CD4-positive, alpha-beta T cell treated with Interleukin-1 beta for 1 hour (primary cell): ENCODE measurements at regions not wholly inside any gene's neighbourhood (a gene's known extent, or its start where the extent isn't known, plus 50 kb on each side); places are given as distances from the start of the nearest gene placed in this dataset.
"Not testable (repeated sequence)": the region's sequence is repeated elsewhere in the genome, so short reads cannot be mapped to it uniquely, and the experiment has no call there.

Experiments
- DNase-seq, 2 donors: peaks; one replicate each; pipeline ENCODE4 v3.0.0-alpha.2; 2020 to 2022

DNA sequence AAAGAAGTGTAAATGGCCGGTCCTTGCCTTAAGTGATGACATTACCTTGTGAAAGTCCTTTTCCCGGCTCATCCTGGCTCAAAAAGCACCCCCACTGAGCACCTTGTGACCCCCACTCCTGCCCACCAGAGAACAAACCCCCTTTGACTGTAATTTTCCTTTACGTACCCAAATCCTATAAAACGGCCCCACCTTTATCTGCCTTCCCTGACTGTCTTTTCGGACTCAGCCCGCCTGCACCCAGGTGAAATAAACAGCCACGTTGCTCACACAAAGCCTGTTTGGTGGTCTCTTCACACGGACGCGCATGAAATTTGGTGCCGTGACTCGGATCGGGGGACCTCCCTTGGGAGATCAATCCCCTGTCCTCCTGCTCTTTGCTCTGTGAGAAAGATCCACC is 112.4 kb downstream of the NPY start:
- DNase-seq = not testable (repeated sequence)

GRCh38 chr7:24401628-24402593 is 117.9 kb downstream of the NPY start:
- peak in 1 of 2 donors; percentile 27 for DNase-seq

- DNase-seq = no peak
These were observed 118.7 kb downstream of the NPY start for GRCh38 chr7:24402655-24403054.

- no peak for DNase-seq
These were observed 119.6 kb downstream of the NPY start for GRCh38 chr7:24403557-24403956.

DNA sequence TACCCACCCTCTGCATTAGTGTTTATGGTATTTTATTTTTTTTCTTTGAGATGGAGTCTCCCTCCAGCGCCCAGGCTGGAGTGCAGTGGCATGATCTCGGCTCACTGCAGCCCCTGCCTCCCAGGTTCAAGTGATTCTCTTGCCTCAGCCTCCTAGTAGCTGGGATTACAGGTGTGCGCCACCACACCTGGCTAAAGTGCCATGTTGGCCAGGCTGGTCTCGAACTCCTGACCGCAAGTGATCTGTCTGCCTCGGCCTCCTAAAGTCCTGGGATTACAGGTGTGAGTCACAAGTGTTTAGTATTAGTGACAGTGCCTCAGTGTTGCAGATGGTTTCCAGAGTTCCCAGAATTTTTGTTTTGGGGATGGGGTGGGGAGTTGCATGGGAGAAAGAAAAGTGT is 120.3 kb downstream of the NPY start:
- no peak for DNase-seq

DNA sequence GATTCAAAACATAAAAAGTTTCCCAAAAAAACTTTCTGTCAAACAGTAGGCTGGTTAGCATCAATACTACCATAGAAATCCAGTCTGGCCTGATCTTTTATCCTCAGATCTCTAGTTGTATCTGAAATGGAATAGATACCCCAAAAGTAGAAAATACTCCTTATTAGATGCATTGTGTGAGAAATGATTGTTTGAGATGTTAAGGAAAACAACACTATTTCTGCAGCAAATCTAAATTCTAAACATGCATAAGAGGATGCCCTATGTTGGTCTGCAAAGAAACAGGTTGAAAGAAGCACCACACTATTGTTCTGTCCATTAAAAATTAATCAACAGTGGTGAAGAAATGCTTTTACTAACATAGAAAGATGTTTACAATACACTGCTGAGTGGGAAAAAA is 121.0 kb downstream of the NPY start:
- no peak for DNase-seq

- peak in 1 of 2 donors; percentile 18 for DNase-seq
These were observed 122.2 kb downstream of the NPY start for GRCh38 chr7:24406053-24406788.

DNA sequence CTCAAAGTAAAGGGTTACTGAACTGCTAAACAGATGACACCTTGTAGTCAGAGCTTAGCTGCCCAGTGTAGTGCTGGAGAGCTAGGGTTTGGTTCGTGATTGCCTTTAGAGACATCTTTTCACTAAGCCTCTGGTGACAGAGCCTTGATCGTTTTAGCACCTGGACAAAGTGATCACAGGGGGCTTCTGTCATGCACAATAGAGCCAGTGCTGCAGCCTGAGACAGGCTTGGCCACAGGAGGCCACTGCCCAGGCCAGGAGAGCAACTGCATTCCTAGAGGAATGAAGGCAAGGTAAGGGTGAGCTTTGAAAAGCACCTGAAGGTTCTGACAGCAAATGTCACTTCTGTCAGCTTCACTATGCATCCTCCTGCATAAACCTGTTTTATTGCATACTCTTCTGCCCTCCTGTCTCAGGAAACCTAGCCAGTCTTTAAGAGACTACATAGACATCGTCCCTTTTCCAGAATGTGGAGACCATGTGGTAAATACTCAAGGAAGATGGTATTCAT is 122.9 kb downstream of the NPY start:
- DNase-seq = no peak

DNA sequence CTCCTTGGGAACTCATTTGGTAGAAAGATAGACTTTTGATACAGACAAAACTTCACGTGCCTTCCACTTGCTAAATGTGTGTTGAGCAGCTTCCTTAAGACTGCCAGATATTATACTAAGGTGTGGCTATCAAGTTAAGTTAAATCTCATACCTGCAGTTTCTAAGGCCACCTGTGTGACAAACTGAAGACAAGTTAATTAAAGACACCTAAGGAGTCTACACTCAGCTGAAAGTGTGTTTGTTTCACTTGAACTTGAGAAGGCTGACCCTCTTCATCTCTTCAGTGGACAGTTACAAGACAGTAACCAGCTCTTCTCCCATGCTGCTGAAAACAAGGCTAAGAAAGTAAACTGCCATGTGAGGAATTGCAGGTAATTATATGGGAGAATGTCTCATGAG is 124.0 kb downstream of the NPY start:
- DNase-seq = no peak

DNA sequence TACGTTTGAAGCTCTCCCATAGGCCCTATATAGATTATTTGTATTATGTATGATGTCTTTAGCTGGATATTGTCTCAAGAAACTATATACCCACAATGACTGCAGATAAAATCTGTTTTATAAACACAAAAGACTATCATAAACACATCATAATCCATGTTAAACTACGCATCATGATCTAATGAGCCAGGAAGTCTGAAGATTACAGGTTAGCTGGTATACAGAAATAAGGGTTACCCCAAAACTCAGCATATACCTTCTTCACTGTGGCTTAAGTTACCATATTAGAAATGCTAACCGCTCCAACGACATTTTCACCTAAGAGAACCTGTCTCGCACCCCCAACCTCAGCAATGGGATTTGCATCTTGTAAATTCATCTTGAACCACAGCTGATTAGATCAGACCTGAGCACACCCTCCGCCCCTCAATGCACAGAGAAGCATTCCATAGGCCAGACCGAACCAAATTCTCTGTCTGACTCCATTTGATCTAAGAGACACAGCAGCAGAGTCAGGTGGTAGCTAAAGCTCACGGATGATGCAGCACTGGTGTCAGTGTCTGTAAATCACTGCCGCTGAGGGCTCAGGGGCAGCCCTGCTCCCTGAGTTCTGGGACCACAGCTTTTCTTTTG is 124.9 kb downstream of the NPY start:
- no peak for DNase-seq

DNA sequence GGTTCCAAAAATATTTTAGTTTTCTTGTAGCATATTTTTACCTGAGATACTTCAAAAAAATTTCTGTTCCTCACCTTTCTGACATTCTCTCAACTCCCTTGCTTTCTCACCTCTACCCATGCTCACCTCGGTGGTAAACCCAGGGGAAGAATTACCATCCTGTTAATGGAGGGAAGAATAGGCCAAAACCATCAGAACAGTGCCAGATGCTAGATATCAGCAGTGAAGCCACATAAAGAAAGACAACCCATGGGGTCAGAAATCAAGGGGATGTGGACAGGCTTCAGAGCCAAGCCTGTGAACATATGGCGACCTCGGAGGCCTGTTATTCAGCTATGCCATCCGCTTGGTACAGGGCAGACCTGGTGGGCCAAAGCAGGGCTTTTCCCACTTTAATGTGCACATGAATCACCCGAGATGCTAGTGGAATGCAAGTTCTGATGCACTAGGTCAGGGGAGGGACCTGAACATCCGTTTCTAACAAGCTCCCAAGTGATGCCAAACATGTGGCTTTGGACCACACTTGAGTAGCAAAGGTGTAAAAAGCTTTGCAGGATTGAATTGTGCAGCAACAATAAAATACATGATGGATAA is 125.5 kb downstream of the NPY start:
- DNase-seq = no peak

DNA sequence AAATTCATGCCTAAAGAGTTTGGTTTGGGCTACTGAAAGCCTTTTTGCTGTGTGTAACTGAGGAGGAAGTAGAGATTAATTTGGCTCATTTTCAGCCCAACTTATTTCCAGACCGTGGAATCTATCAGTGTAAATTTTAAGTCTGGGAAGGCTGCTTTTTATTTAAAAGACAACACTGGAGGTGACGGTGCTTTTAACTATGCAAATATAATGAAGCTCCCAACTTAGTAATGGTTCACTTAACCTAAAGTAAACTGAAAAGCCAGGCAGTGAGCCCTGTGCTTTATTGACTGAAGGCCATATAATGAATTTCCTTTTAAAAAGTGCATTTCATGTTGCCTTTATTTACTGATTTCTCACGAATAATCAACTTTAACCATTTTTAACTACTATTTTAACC is 127.2 kb downstream of the NPY start:
- DNase-seq = no peak

DNA sequence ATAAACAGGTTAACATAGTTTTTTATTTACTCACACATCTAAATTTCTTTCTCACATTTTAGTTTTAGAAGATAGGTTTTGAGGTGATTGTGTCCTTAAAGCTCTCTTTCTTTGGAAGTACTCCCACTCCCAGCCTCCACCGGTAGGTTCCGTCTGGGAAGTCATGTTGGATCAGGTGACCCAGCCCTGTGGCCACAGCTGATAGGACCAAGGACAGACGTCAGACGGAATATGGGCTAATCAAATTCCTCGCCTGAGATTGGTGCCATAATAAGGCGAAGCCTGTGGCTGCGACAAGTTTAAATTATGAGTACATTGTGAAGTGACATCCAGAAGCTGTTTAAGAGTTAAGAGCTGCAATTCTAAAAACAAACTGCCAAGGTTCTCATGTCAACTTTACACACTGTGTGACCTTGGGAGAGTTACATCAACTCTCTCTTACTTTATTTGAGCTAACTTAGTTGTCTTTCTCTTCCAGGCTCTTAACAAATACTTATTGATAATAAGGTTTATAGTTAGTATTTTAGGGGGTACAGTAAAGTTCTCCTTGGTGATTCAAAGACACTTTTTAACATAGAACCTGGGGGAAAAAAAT is 133.6 kb downstream of the NPY start:
- DNase-seq = no peak

DNA sequence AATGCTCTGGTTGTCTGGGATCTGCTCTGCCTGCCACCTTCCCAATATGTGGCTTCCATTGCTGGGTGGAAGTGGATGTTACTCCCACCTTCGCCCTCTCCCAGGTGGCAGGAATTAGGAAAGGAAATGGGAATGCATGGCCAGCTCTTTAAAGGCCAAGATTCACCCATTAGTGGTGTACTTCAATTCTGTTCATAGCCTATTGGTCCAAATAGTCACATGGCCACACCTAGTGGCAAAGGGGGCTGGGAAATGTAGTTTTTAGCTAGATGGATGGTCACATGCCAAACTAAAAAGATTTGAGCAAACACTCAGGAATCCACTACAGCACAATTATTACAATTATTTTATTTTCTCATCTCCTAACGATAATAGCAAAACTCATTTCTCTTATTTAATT is 135.1 kb downstream of the NPY start:
- DNase-seq = no peak

DNA sequence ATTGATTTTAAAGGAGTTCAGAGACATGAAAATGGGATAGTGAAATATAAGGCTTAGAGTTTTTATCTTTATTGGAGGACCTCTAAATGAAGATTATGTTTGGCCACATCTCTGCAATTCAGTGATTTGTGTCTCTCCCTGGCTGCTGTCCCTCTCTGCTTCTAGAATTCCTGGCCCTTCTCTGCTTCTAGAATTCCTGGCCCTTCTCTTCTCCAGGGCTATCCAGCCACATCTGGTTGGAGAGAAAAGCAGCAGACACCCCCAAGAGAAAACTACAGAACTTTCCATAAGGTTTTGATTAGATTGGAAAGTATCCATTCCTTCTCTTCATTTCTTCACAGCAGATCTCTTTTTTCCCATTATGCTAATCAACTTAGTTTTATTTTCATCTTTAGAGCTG is 135.5 kb downstream of the NPY start:
- no peak for DNase-seq

- no peak for DNase-seq
These were observed 138.5 kb downstream of the NPY start for GRCh38 chr7:24422441-24423010.

DNA sequence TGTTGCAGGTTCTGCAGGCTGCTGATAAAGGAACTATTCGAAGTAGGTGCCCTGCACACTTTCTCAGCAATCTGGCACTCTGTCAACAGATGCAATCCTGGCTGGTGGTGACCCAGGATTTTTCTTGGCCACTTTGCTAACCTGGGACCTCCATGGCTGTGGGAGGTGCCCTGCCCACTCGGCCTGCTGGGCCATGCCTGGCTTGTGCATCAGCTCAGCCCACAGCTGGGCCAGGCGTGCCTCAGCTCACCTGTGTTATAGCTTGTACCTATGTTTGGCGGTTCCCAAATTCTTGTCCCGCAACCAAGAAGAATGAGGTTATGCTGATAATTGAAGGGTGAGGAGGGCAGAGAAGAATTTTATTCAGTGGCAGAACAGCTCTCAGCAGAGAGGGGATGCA is 141.7 kb downstream of the NPY start:
- no peak for DNase-seq

GRCh38 chr7:24427048-24427447 is 143.1 kb downstream of the NPY start:
- DNase-seq = no peak

GRCh38 chr7:24428676-24429075 is 144.6 kb upstream of the PALS2 start:
- no peak for DNase-seq

- no peak for DNase-seq
These were observed 140.6 kb upstream of the PALS2 start for GRCh38 chr7:24432677-24433076.

GRCh38 chr7:24434972-24435371 is 138.3 kb upstream of the PALS2 start:
- no peak for DNase-seq
